ENCODE measurements at regions not wholly inside any gene's neighbourhood (a gene's known extent, or its start where the extent isn't known, plus 50 kb on each side); places are given as distances from the start of the nearest gene placed in this dataset.

- intact Hi-C loops (cut with micrococcal nuclease), result no loop called here
These were observed 208.9 kb upstream of the ARHGEF9 start for GRCh38 chrX:63993936-63994335.

GRCh38 chrX:63985906-63986305 is 200.9 kb upstream of the ARHGEF9 start:
- intact Hi-C loops (cut with micrococcal nuclease), result loop anchor here (5.0 kb wide), 1 partner anchor 41 kb away; no protein-coding TSS in a partner anchor

- intact Hi-C loops (cut with micrococcal nuclease), result no loop called here
These were observed 194.5 kb upstream of the ARHGEF9 start for GRCh38 chrX:63979480-63979879.

GRCh38 chrX:63967551-63967950 is 182.5 kb upstream of the ARHGEF9 start:
- intact Hi-C loops (cut with micrococcal nuclease), result no loop called here

- intact Hi-C loops (cut with micrococcal nuclease), result no loop called here
These were observed 178.2 kb upstream of the ARHGEF9 start for GRCh38 chrX:63963095-63963784.

- intact Hi-C loops (cut with micrococcal nuclease), result no loop called here
These were observed 176.9 kb upstream of the ARHGEF9 start for GRCh38 chrX:63961964-63962363.

- intact Hi-C loops (cut with micrococcal nuclease), result no loop called here
These were observed 175.0 kb upstream of the ARHGEF9 start for GRCh38 chrX:63959975-63960374.

GRCh38 chrX:63958134-63958865 is 173.3 kb upstream of the ARHGEF9 start:
- intact Hi-C loops (cut with micrococcal nuclease), result no loop called here

- intact Hi-C loops (cut with micrococcal nuclease), result no loop called here
These were observed 150.8 kb upstream of the ARHGEF9 start for GRCh38 chrX:63935835-63936234.

- intact Hi-C loops (cut with micrococcal nuclease), result no loop called here
These were observed 149.8 kb upstream of the ARHGEF9 start for GRCh38 chrX:63934791-63935190.

- intact Hi-C loops (cut with micrococcal nuclease), result no loop called here
These were observed 149.1 kb upstream of the ARHGEF9 start for GRCh38 chrX:63934160-63934559.

- intact Hi-C loops (cut with micrococcal nuclease), result no loop called here
These were observed 147.9 kb upstream of the ARHGEF9 start for GRCh38 chrX:63932907-63933306.

GRCh38 chrX:63932006-63932405 is 147.0 kb upstream of the ARHGEF9 start:
- intact Hi-C loops (cut with micrococcal nuclease), result no loop called here

GRCh38 chrX:63930140-63930539 is 145.1 kb upstream of the ARHGEF9 start:
- intact Hi-C loops (cut with micrococcal nuclease), result no loop called here

- intact Hi-C loops (cut with micrococcal nuclease), result no loop called here
These were observed 144.6 kb upstream of the ARHGEF9 start for GRCh38 chrX:63929608-63930007.

GRCh38 chrX:63927848-63928247 is 142.8 kb upstream of the ARHGEF9 start:
- intact Hi-C loops (cut with micrococcal nuclease), result no loop called here

GRCh38 chrX:63922221-63922620 is 137.2 kb upstream of the ARHGEF9 start:
- intact Hi-C loops (cut with micrococcal nuclease), result no loop called here

GRCh38 chrX:63920875-63921274 is 135.9 kb upstream of the ARHGEF9 start:
- intact Hi-C loops (cut with micrococcal nuclease), result no loop called here

GRCh38 chrX:63919081-63919480 is 134.1 kb upstream of the ARHGEF9 start:
- intact Hi-C loops (cut with micrococcal nuclease), result no loop called here

- intact Hi-C loops (cut with micrococcal nuclease), result no loop called here
These were observed 133.6 kb upstream of the ARHGEF9 start for GRCh38 chrX:63918611-63919010.

- intact Hi-C loops (cut with micrococcal nuclease), result no loop called here
These were observed 132.3 kb upstream of the ARHGEF9 start for GRCh38 chrX:63917296-63917695.

GRCh38 chrX:63913719-63914118 is 128.7 kb upstream of the ARHGEF9 start:
- intact Hi-C loops (cut with micrococcal nuclease), result no loop called here

- intact Hi-C loops (cut with micrococcal nuclease), result no loop called here
These were observed 104.0 kb upstream of the ARHGEF9 start for GRCh38 chrX:63889001-63889400.
